SK-N-SH (cell line): ENCODE measurements at regions not wholly inside any gene's neighbourhood (a gene's known extent, or its start where the extent isn't known, plus 50 kb on each side); places are given as distances from the start of the nearest gene placed in this dataset.

Experiments
- CHD2 ChIP-seq: fragments of 150-350 bp; IDR thresholded peaks from 2 replicates; pipeline ENCODE4 v1.6.1; 2018; ENCODE audit warnings: low read length; ENCODE audit not compliant: partially characterized antibody
- JUND ChIP-seq: IDR thresholded peaks from 2 replicates; pipeline ENCODE4 v1.4.0; 2012
- POLR2AphosphoS5 ChIP-seq: IDR thresholded peaks from 2 replicates; pipeline ENCODE4 v1.6.1; 2012; ENCODE audit warnings: low read depth, low read length
- SIN3A ChIP-seq: IDR thresholded peaks from 2 replicates; pipeline ENCODE4 v1.6.1; 2012; ENCODE audit warnings: low read depth, mild to moderate bottlenecking, low read length, moderate library complexity, borderline replicate concordance
- SMC3 ChIP-seq: IDR thresholded peaks from 2 replicates; pipeline ENCODE4 v1.6.1; 2012; ENCODE audit warnings: low read depth, low read length, improper control_type of control experiment
- TAF1 ChIP-seq: IDR thresholded peaks from 2 replicates; pipeline ENCODE4 v1.6.1; 2012; ENCODE audit warnings: low read depth, mild to moderate bottlenecking, low read length, moderate library complexity, borderline replicate concordance
- TCF12 ChIP-seq: IDR thresholded peaks from 2 replicates; pipeline ENCODE4 v1.4.0; 2012
- TEAD4 ChIP-seq: IDR thresholded peaks from 2 replicates; pipeline ENCODE4 v1.4.0; 2012; ENCODE audit warnings: mild to moderate bottlenecking, borderline replicate concordance; ENCODE audit not compliant: insufficient read depth
- TF ChIP-seq, protein P1 (sequence below): fragments of 200-600 bp; sonication (generic); IDR thresholded peaks from 2 replicates; pipeline ENCODE4 v1.6.1; 2017; ENCODE audit warnings: antibody characterized with exemption, mild to moderate bottlenecking, moderate library complexity
- TF ChIP-seq, protein P2 (sequence below): IDR thresholded peaks from 2 replicates; pipeline ENCODE4 v1.4.0; 2012; ENCODE audit warnings: low read depth
- TF ChIP-seq, protein P3 (sequence below): IDR thresholded peaks from 2 replicates; pipeline ENCODE4 v1.6.1; 2012; ENCODE audit warnings: mild to moderate bottlenecking, low read depth, low read length, moderate library complexity
- TF ChIP-seq, protein P4 (sequence below): fragments of 150-350 bp; IDR thresholded peaks from 2 replicates; pipeline ENCODE4 v1.6.1; 2017; ENCODE audit warnings: antibody characterized with exemption, low read length, low read depth, borderline replicate concordance
- TF ChIP-seq, protein P5 (sequence below): fragments of 150-350 bp; IDR thresholded peaks from 2 replicates; pipeline ENCODE4 v1.6.1; 2016; ENCODE audit warnings: mild to moderate bottlenecking, low read depth, low read length

DNA sequence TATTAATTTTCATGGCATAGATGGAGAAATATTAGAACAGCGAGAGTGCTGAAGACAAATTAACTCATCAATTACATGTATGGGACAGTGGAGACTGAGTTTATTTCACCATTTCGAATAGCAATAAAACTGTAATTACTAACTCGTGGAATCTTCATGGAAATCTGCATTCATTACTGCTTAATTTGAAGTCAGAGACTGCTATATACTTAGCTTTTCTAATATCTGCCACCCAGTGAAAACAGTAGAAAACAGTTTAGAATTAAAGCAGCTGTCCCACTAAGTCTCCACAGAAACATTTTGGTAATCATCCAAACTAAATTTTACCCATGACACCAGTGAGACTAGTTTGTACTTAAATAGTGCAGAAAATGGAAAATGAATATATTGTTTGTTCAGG, 56.8 kb downstream of the IZUMO3 start:
- TF ChIP-seq JUND (no peak), SMC3 (no peak), CHD2 (no peak), TCF12 (no peak), POLR2AphosphoS5 (no peak), TAF1 (no peak), TEAD4 (no peak), SIN3A (no peak)
- TF ChIP-seq, protein P1, sequence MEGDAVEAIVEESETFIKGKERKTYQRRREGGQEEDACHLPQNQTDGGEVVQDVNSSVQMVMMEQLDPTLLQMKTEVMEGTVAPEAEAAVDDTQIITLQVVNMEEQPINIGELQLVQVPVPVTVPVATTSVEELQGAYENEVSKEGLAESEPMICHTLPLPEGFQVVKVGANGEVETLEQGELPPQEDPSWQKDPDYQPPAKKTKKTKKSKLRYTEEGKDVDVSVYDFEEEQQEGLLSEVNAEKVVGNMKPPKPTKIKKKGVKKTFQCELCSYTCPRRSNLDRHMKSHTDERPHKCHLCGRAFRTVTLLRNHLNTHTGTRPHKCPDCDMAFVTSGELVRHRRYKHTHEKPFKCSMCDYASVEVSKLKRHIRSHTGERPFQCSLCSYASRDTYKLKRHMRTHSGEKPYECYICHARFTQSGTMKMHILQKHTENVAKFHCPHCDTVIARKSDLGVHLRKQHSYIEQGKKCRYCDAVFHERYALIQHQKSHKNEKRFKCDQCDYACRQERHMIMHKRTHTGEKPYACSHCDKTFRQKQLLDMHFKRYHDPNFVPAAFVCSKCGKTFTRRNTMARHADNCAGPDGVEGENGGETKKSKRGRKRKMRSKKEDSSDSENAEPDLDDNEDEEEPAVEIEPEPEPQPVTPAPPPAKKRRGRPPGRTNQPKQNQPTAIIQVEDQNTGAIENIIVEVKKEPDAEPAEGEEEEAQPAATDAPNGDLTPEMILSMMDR: no peak
- TF ChIP-seq, protein P2, sequence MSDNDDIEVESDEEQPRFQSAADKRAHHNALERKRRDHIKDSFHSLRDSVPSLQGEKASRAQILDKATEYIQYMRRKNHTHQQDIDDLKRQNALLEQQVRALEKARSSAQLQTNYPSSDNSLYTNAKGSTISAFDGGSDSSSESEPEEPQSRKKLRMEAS: no peak
- TF ChIP-seq, protein P3, sequence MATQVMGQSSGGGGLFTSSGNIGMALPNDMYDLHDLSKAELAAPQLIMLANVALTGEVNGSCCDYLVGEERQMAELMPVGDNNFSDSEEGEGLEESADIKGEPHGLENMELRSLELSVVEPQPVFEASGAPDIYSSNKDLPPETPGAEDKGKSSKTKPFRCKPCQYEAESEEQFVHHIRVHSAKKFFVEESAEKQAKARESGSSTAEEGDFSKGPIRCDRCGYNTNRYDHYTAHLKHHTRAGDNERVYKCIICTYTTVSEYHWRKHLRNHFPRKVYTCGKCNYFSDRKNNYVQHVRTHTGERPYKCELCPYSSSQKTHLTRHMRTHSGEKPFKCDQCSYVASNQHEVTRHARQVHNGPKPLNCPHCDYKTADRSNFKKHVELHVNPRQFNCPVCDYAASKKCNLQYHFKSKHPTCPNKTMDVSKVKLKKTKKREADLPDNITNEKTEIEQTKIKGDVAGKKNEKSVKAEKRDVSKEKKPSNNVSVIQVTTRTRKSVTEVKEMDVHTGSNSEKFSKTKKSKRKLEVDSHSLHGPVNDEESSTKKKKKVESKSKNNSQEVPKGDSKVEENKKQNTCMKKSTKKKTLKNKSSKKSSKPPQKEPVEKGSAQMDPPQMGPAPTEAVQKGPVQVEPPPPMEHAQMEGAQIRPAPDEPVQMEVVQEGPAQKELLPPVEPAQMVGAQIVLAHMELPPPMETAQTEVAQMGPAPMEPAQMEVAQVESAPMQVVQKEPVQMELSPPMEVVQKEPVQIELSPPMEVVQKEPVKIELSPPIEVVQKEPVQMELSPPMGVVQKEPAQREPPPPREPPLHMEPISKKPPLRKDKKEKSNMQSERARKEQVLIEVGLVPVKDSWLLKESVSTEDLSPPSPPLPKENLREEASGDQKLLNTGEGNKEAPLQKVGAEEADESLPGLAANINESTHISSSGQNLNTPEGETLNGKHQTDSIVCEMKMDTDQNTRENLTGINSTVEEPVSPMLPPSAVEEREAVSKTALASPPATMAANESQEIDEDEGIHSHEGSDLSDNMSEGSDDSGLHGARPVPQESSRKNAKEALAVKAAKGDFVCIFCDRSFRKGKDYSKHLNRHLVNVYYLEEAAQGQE: no peak
- TF ChIP-seq, protein P4, sequence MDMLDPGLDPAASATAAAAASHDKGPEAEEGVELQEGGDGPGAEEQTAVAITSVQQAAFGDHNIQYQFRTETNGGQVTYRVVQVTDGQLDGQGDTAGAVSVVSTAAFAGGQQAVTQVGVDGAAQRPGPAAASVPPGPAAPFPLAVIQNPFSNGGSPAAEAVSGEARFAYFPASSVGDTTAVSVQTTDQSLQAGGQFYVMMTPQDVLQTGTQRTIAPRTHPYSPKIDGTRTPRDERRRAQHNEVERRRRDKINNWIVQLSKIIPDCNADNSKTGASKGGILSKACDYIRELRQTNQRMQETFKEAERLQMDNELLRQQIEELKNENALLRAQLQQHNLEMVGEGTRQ: no peak
- TF ChIP-seq, protein P5, sequence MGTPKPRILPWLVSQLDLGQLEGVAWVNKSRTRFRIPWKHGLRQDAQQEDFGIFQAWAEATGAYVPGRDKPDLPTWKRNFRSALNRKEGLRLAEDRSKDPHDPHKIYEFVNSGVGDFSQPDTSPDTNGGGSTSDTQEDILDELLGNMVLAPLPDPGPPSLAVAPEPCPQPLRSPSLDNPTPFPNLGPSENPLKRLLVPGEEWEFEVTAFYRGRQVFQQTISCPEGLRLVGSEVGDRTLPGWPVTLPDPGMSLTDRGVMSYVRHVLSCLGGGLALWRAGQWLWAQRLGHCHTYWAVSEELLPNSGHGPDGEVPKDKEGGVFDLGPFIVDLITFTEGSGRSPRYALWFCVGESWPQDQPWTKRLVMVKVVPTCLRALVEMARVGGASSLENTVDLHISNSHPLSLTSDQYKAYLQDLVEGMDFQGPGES: no peak
